ENCODE measurements at regions not wholly inside any gene's neighbourhood (a gene's known extent, or its start where the extent isn't known, plus 50 kb on each side); places are given as distances from the start of the nearest gene placed in this dataset.

DNA sequence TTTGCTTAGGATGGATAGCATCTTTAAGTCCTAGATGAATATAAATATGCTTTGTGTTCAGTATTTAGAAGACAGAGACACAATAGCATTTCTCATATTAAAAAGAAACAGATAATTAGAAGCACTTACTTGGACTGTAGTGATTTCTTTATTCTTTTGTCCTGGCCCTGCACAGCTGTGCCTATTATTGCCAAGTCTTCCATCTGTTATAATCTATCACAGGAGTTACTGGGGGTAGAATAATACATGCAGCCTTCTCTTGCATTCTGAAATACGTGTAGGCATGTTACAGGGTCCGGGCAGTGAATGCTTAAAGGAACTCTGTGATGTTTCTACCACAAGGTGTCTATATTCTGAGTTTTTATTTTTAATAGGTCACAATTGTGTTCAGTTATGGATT, 461.5 kb upstream of the COBL start:
- TF ChIP-seq SUZ12 (IDR thresholded peaks at IDR 0.05) = no peak
- no peak for TF ChIP-seq NFRKB (IDR thresholded peaks at IDR 0.05)
- TF ChIP-seq FOXK2 (IDR thresholded peaks at IDR 0.05) = no peak

Data from HEK293T (cell line).